ENCODE measurements at regions not wholly inside any gene's neighbourhood (a gene's known extent, or its start where the extent isn't known, plus 50 kb on each side); places are given as distances from the start of the nearest gene placed in this dataset.

- TF ChIP-seq CTCF (IDR thresholded peaks at IDR 0.05) (no peak), ZFX (IDR thresholded peaks at IDR 0.05; ENCODE audit: borderline replicate concordance) (no peak)
Measured at GRCh38 chr15:96053781-96054428, 276.6 kb upstream of the NR2F2 start.

Data from 22Rv1 (cell line).